HG02588 (cell line): ENCODE measurements at regions not wholly inside any gene's neighbourhood (a gene's known extent, or its start where the extent isn't known, plus 50 kb on each side); places are given as distances from the start of the nearest gene placed in this dataset.

Experiments used
- ATAC-seq: cut with Tn5 transposase; IDR thresholded peaks from one replicate; pipeline ENCODE4 v1.9.1; 2021; ENCODE audit warnings: mild to moderate bottlenecking, moderate library complexity; ENCODE audit not compliant: unreplicated experiment

GRCh38 chr11:130707217-130707616 is 209.1 kb downstream of the SNX19 start:
- no peak for ATAC-seq

GRCh38 chr11:130709531-130709930 is 206.7 kb downstream of the SNX19 start:
- ATAC-seq, result no peak

DNA sequence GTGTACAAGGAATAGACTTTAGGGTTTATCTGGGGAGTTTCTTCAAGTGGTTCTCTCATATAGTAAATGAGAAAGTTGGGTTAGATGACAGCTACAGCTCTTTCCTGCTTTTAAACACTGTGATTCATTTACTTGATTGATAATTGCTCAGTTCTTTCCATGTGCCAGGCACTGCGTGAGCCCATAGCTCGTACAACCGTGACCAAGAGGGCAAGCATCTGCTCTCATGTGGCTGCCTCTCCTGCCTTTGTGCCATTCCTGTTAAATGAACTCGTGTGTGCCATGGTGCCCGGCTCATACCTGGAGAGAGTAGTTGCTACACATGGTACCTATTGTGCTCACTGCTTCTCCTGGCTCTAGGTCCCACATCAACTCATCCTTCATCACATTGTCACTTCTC is 206.3 kb downstream of the SNX19 start:
- ATAC-seq, result no peak

GRCh38 chr11:130710497-130711012 is 205.7 kb downstream of the SNX19 start:
- no peak for ATAC-seq

GRCh38 chr11:130711193-130711592 is 205.1 kb downstream of the SNX19 start:
- no peak for ATAC-seq

DNA sequence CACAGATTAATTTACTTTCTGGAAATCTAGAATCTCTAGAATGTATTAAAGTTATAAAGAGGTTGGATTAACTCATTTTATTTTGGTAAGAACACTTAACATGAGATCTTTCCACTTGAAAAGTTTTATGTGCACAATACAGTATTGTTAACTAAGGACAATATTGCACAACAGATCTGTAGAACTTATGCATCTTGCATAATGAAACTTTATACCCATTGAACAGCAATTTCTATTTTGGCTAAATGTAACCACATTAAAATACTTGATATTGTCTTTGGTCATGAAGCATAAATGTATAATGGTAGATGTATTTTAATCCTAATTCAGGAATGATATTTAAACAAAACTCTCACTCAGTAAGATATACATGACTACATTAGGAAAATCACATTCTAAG is 203.8 kb downstream of the SNX19 start:
- ATAC-seq, result no peak

GRCh38 chr11:130715085-130715876 is 201.0 kb downstream of the SNX19 start:
- no peak for ATAC-seq

- no peak for ATAC-seq
These were observed 200.4 kb downstream of the SNX19 start for GRCh38 chr11:130715877-130716220.

- no peak for ATAC-seq
These were observed 198.2 kb downstream of the SNX19 start for GRCh38 chr11:130718120-130718519.

DNA sequence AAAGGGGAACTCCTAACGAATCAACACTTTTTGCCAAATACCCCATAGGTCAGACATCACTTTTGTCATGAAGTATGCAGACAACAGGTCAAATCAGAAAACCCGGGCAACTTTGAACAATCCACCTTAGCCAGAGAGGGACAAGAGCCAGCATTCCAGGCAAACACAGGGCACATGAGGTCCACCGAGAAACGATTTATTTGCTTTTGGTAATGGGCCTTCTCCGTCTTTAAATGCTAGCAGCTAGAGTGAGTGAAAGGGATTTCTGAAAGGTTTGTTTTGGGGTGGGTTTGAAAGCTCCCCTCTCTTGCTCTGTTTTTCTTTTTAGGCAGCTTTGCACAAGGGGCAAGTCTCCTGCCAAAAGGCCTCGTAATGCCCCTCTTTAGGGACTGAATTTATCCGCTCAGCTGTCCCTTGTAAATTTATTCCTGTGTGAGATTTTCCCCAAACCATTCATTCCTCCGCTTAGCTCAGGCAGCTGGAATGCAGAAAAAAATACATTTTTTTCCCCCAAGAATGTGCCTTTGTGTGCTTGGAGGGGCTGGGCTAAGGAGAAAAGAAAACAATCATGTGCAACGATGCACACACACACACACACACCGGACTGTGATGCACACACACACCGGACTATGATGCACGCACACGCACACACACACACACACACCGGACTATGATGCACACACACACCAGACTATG is 196.9 kb downstream of the SNX19 start:
- ATAC-seq, result no peak

DNA sequence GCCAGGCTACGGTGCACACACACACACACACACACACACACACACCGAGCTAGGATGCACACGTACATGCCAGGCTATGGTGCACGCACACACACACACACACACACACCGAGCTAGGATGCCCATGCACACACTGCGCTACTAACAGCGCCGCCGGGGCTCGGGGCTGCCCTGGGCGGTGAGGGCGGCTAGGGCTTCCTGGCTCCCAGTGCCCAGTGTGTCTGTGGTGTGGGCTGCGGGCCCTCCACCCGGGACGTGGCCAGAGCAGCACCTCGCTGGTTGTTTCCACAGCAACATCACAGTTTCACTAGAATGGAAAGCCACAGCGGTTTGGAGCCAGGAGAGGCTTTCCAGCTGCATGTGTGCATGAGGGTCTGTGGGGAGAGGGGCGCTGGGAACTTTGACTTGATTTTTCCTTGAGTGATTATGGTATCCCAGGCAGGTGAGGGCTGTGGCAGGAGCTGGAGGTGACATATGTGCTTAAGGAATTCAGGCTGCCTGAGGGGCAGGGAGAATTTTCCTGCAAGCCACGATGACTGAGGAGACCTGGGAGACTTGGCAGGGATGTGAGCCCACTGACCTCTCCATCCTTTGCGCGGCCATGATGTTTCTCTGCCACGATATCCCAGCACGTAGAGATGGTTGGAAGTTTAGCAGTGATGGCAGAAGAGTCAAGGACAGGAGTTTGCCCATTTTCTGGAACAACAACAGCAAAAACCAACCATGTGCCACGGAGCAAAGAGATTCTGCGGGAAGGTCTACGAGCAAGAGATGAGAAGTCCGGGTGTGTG is 195.9 kb downstream of the SNX19 start:
- ATAC-seq, result no peak

DNA sequence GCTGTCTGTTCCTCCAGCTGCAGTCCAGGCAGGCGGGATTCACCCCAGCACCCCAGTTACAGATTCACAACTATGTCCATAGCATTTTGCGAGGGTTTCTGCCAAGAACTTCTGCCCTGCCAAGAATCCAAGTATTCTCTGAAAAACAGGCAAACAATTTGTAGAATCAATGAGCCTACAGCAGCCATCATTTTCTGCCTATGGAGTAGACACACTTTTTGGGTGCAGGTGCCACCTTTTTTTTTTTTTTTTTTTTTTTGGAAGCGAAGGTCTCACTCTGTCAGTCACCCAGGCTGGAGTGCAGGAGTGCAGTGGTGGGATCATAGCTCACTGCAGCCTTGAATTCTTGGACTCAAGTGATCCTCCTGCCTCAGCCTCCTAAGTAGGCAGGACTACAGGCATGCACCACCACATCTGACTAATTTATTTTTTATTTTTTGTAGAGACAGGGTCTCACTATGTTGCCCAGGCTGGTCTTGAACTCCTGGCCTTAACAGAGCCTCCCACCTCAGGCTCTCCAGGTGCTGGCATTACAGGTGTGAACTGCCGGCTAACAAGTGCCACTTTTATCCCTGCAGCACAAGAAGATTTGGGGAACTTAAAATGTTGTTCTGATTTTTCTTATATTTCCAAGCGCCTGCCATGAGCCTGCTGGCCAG is 195.1 kb downstream of the SNX19 start:
- no peak for ATAC-seq

- ATAC-seq, result no peak
These were observed 194.5 kb downstream of the SNX19 start for GRCh38 chr11:130721736-130722135.

- no peak for ATAC-seq
These were observed 193.9 kb downstream of the SNX19 start for GRCh38 chr11:130722401-130722800.

GRCh38 chr11:130725421-130726233 is 190.7 kb downstream of the SNX19 start:
- no peak for ATAC-seq

DNA sequence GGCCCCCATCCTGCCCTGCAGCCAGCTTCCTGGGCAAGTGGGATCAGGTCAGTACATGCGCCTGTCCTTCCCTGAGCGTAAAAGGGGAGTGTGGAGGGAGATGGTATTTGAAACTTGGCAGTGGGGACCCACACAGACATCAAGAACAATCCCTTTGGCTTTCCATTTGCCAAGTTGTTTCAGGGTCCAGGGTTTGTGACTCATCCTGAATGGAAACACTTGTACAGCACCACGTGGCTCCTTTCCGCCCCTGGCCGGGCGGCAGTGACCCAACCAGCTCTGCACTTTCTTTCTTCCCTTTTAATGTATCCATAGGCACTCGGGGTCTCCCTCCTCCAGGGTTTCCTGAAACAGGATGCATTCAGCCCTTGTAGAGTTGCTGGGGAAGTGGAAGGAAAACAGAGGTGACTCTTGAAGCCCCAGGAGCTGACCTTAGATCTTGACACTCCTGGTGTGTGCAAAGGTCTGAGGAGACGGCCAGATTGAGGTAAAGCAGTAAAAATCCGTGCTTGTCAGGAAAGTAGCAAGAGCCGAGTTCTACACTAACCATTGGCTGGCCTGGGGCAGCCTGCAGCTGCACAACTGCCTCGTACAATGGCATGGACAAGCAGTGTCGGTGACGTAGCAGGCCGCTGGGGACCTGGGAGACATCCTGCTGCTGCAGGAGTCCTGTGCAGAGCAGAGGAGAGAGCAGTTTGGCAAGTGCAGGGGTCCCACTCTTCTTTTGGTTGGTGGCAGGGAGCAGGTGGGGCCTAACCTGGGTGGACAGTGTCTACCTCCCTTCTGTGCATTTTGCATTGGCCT is 189.8 kb downstream of the SNX19 start:
- no peak for ATAC-seq

GRCh38 chr11:130727157-130728119 is 188.8 kb downstream of the SNX19 start:
- ATAC-seq, result no peak
